NT2/D1 (cell line): ENCODE measurements at regions not wholly inside any gene's neighbourhood (a gene's known extent, or its start where the extent isn't known, plus 50 kb on each side); places are given as distances from the start of the nearest gene placed in this dataset.

ENCODE experiments used
- SUZ12 ChIP-seq: IDR thresholded peaks from 2 replicates; pipeline ENCODE4 v1.6.1; 2011; ENCODE audit not compliant: insufficient read length, insufficient read depth; ENCODE audit errors: extremely low read depth
- ZNF274 ChIP-seq: IDR thresholded peaks from 2 replicates; pipeline ENCODE4 v1.6.1; 2011; ENCODE audit warnings: mild to moderate bottlenecking, low read depth, low read length

DNA sequence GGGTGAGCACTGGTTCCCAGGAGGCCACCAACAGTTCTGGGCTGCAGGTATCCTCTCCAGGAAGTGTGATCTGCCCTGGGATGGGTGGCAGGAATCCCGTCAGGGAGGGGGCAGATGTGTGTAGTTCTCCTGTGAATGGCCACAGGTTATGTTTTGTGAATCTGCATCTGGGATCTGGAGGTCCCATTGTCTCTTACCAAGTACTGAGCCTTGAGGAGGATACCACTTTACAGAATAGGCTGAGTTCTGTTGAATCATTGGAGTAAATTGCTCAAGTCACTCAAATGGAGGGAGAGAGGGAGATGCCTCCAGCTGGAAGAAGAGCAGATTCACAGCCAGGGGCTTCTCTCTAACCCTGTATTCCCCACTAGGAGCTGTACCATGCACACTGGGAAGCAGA lies 168.2 kb downstream of the ANKRD30B start:
- TF ChIP-seq ZNF274 (no peak), SUZ12 (no peak)
